HL-60 (cell line): ENCODE measurements at regions not wholly inside any gene's neighbourhood (a gene's known extent, or its start where the extent isn't known, plus 50 kb on each side); places are given as distances from the start of the nearest gene placed in this dataset.

ENCODE experiments used
- DNase-seq, 2 experiments: peaks; one replicate each; pipeline ENCODE4 v3.0.0-alpha.2; 2010 to 2020; ENCODE audit warnings: low read depth in 1 of 2, low spot score in 1 of 2
- H3K27ac ChIP-seq: fragments of 250-450 bp; sonication (Bioruptor Pico); replicated peaks from 2 replicates; pipeline ENCODE4 v1.5.1; 2020; ENCODE audit warnings: mild to moderate bottlenecking, moderate library complexity
- H3K27me3 ChIP-seq: fragments of 250-450 bp; sonication (Bioruptor Pico); 2 replicates; pipeline ENCODE4 v1.5.1; 2021; ENCODE audit warnings: mild to moderate bottlenecking, moderate library complexity; ENCODE audit not compliant: insufficient read depth, poor library complexity, severe bottlenecking
- H3K4me3 ChIP-seq: replicated peaks from 2 replicates; pipeline ENCODE4 v1.5.1; 2011; ENCODE audit warnings: mild to moderate bottlenecking, control low read depth, low read length; ENCODE audit not compliant: insufficient read depth
- CTCF ChIP-seq: IDR thresholded peaks from one replicate; pipeline ENCODE4 v1.5.1; 2011; ENCODE audit warnings: low read length, control low read depth, inconsistent platforms; ENCODE audit not compliant: insufficient read depth
- GABPA ChIP-seq: IDR thresholded peaks from 2 replicates; pipeline ENCODE4 v1.6.1; 2012; ENCODE audit warnings: low read depth
- POLR2AphosphoS5 ChIP-seq: IDR thresholded peaks from 2 replicates; pipeline ENCODE4 v1.6.1; 2012; ENCODE audit warnings: low read depth
- REST ChIP-seq: IDR thresholded peaks from 2 replicates; pipeline ENCODE4 v1.6.1; 2012; ENCODE audit warnings: low read depth; ENCODE audit not compliant: insufficient replicate concordance
- SPI1 ChIP-seq: IDR thresholded peaks from 2 replicates; pipeline ENCODE4 v1.6.1; 2012; ENCODE audit warnings: low read depth, mild to moderate bottlenecking, borderline replicate concordance

DNA sequence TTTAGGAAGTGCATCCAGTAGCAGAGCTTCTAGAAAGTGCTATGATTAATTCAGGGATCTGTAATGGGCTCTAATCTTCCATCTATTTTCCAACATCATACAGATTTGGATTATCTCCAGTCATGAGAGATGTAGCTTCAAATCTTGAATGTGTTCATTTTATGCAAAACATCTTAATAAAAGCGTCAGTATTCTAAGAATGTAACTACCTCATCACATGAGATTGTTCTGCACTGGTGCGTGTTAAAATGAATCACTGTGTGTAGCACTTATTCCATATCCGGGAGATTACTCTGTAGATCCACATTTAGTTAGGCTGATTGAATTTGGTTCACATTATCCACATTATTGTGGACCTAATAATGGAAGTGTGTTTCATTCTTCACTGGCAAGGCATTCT, 344.9 kb upstream of the CHRM2 start:
- Histone ChIP-seq H3K27ac (no peak overlapping the region), H3K4me3 (no peak overlapping the region), H3K27me3 (no peaks in the 10 kb centered on the region)
- TF ChIP-seq REST (no peak), GABPA (no peak), CTCF (no peak), POLR2AphosphoS5 (no peak), SPI1 (no peak)
- DNase-seq: no peak

DNA sequence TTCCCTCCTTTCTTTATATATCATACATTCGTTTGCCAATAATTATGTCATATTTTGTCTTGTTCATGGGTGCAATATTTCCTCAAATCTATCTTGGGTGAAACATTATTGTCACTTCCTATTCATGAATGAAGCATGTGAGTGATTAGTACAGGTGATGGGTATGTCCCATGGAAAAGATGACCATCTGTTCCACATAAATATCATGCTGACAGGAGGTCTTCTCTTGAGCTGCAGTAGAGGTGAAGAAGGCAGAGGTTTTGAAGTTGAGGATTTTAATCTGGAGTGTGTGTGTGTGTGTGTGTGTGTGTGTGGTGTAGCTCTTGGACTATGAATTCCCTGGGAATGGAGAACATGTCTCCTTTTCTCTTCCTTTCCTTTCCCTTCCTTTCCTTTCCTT, 350.5 kb upstream of the CHRM2 start:
- H3K4me3 ChIP-seq: no peak overlapping the region
- no peak for DNase-seq
- TF ChIP-seq SPI1 (no peak), REST (no peak), CTCF (no peak), POLR2AphosphoS5 (no peak), GABPA (no peak)
- no peak overlapping the region for H3K27ac ChIP-seq
- no peaks in the 10 kb centered on the region for H3K27me3 ChIP-seq

DNA sequence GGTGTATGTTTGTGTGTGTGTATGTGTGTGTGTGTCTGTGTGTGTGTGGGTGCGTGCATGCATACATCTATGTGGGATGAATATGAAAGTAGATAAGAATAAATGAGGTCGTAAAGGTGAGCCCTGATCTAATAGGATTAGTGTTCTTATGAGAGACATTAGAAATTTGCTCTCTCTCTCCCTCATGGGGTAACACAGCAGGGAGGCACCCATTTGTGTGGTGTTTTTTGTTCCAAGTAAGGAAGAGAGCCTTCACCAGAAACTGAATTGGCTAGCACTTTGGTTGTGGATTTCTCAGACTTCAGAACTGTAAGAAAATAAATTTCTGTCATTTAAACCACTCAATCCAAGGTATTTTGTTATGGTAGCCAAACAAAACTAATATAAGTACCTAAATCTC, 353.7 kb upstream of the CHRM2 start:
- H3K27ac ChIP-seq: no peak overlapping the region
- DNase-seq: no peak
- H3K4me3 ChIP-seq: no peak overlapping the region
- H3K27me3 ChIP-seq: no peaks in the 10 kb centered on the region
- no peak for TF ChIP-seq CTCF
- no peak for TF ChIP-seq REST
- no peak for TF ChIP-seq POLR2AphosphoS5
- no peak for TF ChIP-seq SPI1
- no peak for TF ChIP-seq GABPA
